GM23248 (cell line): ENCODE measurements at regions not wholly inside any gene's neighbourhood (a gene's known extent, or its start where the extent isn't known, plus 50 kb on each side); places are given as distances from the start of the nearest gene placed in this dataset.
"Not testable (repeated sequence)": the region's sequence is repeated elsewhere in the genome, so short reads cannot be mapped to it uniquely, and the experiment has no call there.

Experiments used
- EZH2 ChIP-seq: fragments of 200-600 bp; sonication (generic); IDR thresholded peaks from 2 replicates; pipeline ENCODE4 v1.6.1; 2018; ENCODE audit warnings: antibody characterized with exemption, mild to moderate bottlenecking; ENCODE audit not compliant: insufficient read depth, poor library complexity, severe bottlenecking
- EZH2phosphoT487 ChIP-seq: fragments of 200-600 bp; sonication (generic); IDR thresholded peaks from 2 replicates; pipeline ENCODE4 v1.6.1; 2018; ENCODE audit warnings: antibody characterized with exemption, moderate library complexity, mild to moderate bottlenecking, low read depth; ENCODE audit not compliant: insufficient read depth

DNA sequence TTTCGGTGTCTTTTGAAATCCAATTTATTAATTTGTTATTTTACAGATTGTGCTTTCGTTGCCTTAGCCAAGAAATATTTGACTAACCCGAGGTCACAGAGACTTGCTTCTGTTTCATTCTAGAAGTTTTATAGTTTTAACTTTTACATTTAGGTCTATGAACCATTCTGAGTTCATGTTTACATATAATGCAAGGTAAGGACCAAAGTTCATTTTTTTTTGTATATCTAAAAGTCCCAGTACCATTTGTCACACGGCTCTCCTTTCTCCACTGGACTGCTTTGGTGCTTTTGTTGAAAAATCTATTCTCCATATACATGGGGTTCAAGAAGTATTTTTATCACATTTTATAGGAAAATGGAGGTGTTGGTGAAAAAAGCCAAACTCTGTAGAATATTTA is 411.4 kb upstream of the SPATA31A3 start:
- TF ChIP-seq EZH2phosphoT487, EZH2: not testable (repeated sequence)
